Kidney (tissue), 13 donors: ENCODE measurements at regions not wholly inside any gene's neighbourhood (a gene's known extent, or its start where the extent isn't known, plus 50 kb on each side); places are given as distances from the start of the nearest gene placed in this dataset.
A peak's percentile ranks its signal among the peaks of the same experiment; 100 is the strongest.

Experiments
- DNase-seq, 5 donors: peaks; one replicate each; pipeline ENCODE4 v3.0.0-alpha.2; 2013 to 2020
- FAIRE-seq: peaks from 2 replicates; lab custom pipeline; 2012; peaks lifted over from hg19 to GRCh38; lab: Jason Lieb, UNC
- H3K27ac ChIP-seq, 2 donors: one replicate each; pipeline ENCODE4 v1.7.0; 2013; ENCODE audit warnings: low read depth in 2 of 2, low read length in 2 of 2, inconsistent platforms in 1 of 2
- H3K27me3 ChIP-seq: one replicate; pipeline ENCODE4 v1.7.1; 2013; ENCODE audit warnings: low read length, inconsistent platforms; ENCODE audit not compliant: control insufficient read depth, insufficient read depth
- H3K36me3 ChIP-seq, 3 donors: one replicate each; pipeline versions ENCODE4 v1.7.0 to v1.7.1; 2013; ENCODE audit warnings: low read length in 3 of 3, control low read depth in 1 of 3, inconsistent platforms in 1 of 3; ENCODE audit not compliant: insufficient read depth in 3 of 3, control insufficient read depth in 2 of 3
- H3K4me1 ChIP-seq, 3 donors: one replicate each; pipeline versions ENCODE4 v1.7.0 to v1.7.1; 2013; ENCODE audit warnings: low read length in 3 of 3, inconsistent platforms in 1 of 3, low read depth in 1 of 3; ENCODE audit not compliant: control insufficient read depth in 2 of 3, insufficient read depth in 2 of 3
- H3K4me3 ChIP-seq, 3 donors: one replicate each; pipeline versions ENCODE4 v1.7.0 to v1.8.1; 2013; ENCODE audit warnings: low read length in 3 of 3, control low read depth in 1 of 3, inconsistent platforms in 1 of 3
- H3K9ac ChIP-seq, 3 donors: one replicate each; pipeline versions ENCODE4 v1.7.0 to v1.7.1; 2013; ENCODE audit warnings: low read length in 3 of 3, control low read depth in 1 of 3, inconsistent platforms in 1 of 3
- H3K9me3 ChIP-seq, 3 donors: one replicate each; pipeline versions ENCODE4 v1.7.0 to v1.7.1; 2013; ENCODE audit warnings: low read length in 3 of 3, control low read depth in 1 of 3, inconsistent platforms in 1 of 3; ENCODE audit not compliant: control insufficient read depth in 2 of 3, insufficient read depth in 1 of 3
- CTCF ChIP-seq: IDR thresholded peaks from 3 replicates; pipeline ENCODE4 v1.5.1; 2012; ENCODE audit warnings: mild to moderate bottlenecking, moderate library complexity, borderline replicate concordance; ENCODE audit not compliant: insufficient read depth; ENCODE audit errors: extremely low read depth
- intact Hi-C: fragments of 100-400 bp; cut with DNase I; formaldehyde crosslinking; loops from one replicate; pipeline ENCODE4 v1.11.1; 2022
- donor health status: control.
- donor health status: control.
- donor health status: control.
- donor health status: control.
- donor health status: control.
- donor health status: DM: yes; HTN: yes; CAD: no.
- donor health status: Normal renal cell carcinoma (clear cell type).

GRCh38 chr2:156647377-156648010 is 211.3 kb downstream of the GPD2 start:
- FAIRE-seq (no peak), DNase-seq (no peak)
- H3K36me3 ChIP-seq: no peaks in the 10 kb centered on the region
- no peak overlapping the region for H3K4me3 ChIP-seq
- H3K27me3 ChIP-seq: no peaks in the 10 kb centered on the region
- no peak overlapping the region for H3K27ac ChIP-seq
- intact Hi-C loops: no loop called here
- no peak overlapping the region for H3K9ac ChIP-seq
- TF ChIP-seq CTCF: no peak
- H3K4me1 ChIP-seq: no peaks in the 10 kb centered on the region
- H3K9me3 ChIP-seq: no peaks in the 10 kb centered on the region

- Histone ChIP-seq H3K9me3 (no peaks in the 10 kb centered on the region), H3K4me3 (no peak overlapping the region), H3K9ac (no peak overlapping the region), H3K4me1 (no peaks in the 10 kb centered on the region), H3K27ac (no peak overlapping the region), H3K36me3 (no peaks in the 10 kb centered on the region), H3K27me3 (no peaks in the 10 kb centered on the region)
- intact Hi-C loops: no loop called here
- DNase-seq (no peak), FAIRE-seq (no peak)
- no peak for TF ChIP-seq CTCF
These were observed 212.3 kb downstream of the GPD2 start for GRCh38 chr2:156648522-156648921.

GRCh38 chr2:156649596-156649995 is 213.4 kb downstream of the GPD2 start:
- intact Hi-C loops: no loop called here
- no peak for TF ChIP-seq CTCF
- H3K4me1 ChIP-seq: no peaks in the 10 kb centered on the region
- no peaks in the 10 kb centered on the region for H3K9me3 ChIP-seq
- H3K9ac ChIP-seq: no peak overlapping the region
- DNase-seq (peak in 2 of 5 donors; percentile 2 to 62), FAIRE-seq (no peak)
- no peak overlapping the region for H3K27ac ChIP-seq
- H3K4me3 ChIP-seq: no peak overlapping the region
- H3K36me3 ChIP-seq: no peaks in the 10 kb centered on the region
- no peaks in the 10 kb centered on the region for H3K27me3 ChIP-seq

- Histone ChIP-seq H3K27me3 (no peaks in the 10 kb centered on the region), H3K4me1 (no peaks in the 10 kb centered on the region), H3K9me3 (no peaks in the 10 kb centered on the region), H3K27ac (no peak overlapping the region), H3K36me3 (no peaks in the 10 kb centered on the region), H3K4me3 (no peak overlapping the region), H3K9ac (no peak overlapping the region)
- intact Hi-C loops: no loop called here
- DNase-seq: no peak
- no peak for TF ChIP-seq CTCF
- FAIRE-seq: no peak
These were observed 216.5 kb downstream of the GPD2 start for GRCh38 chr2:156652691-156653090.
